ENCODE measurements at regions not wholly inside any gene's neighbourhood (a gene's known extent, or its start where the extent isn't known, plus 50 kb on each side); places are given as distances from the start of the nearest gene placed in this dataset.
"Not testable (repeated sequence)": the region's sequence is repeated elsewhere in the genome, so short reads cannot be mapped to it uniquely, and the experiment has no call there.

DNA sequence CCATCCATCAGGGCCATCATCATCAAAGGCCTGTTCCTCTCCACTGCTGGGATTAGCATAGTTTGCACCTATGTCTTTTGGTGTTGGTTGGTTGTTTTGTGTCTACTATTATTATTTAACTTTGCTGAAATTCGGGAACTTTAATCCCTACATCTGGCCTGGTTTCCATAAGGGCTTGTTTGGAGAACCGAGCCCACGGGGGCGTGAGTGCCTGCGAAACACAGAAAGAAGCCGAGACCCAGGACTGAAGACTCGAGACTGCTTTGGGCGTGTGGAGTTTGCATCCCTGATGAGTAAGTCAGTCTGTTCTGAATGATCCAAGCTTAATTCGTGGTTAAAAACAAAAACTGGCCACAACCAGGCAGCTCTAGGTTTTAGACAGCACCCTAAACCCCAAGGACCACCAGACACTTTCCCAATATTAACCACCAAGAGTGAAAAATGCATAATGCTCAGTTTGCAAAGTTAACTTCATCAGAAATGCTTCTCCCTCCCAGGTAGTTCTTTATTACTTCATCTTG, 195.6 kb downstream of the BCL2L11 start:
- not testable (repeated sequence) for DNase-seq (ENCODE audit: low read depth in 2 of 2)

GRCh38 chr2:111316881-111317549, 196.3 kb downstream of the BCL2L11 start:
- not testable (repeated sequence) for DNase-seq (ENCODE audit: low read depth in 2 of 2)

DNA sequence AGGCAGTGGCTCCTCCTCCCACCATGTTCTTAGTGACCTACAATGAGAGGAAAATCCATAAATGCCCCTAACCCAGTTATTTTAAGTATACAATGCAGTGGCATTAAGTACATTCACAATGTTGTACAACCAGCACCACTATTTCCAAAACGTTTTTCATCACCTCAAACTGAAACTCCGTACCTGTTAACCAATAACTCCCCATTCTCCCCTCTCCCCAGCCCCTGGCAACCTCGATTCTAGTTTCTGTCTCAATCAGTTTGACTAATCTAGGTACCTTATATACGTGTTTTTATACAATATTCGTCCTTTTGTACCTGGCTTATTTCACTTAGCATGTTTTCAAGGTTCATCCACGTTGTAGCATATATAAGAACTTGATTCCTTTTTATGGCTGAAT, 198.8 kb downstream of the BCL2L11 start:
- not testable (repeated sequence) for DNase-seq (ENCODE audit: low read depth in 2 of 2)

DNA sequence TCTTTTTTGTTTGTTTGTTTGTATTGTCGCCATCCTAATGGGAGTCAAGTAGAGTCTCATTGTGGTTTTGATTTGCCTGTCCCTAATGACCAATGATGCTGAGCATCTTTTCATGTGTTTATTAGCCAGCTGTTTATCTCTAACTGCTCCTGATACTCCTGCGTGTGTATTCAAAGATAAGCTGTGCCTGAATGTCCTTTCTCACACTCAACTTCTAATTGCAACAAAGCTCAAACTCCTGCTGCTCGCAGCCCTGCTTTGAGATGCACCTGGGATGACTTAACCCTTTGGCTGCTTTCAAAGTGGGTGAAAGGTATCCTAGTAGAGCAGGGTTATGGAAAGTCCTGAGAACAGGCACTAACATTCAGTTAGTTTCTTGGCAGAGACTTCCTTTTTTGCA, 199.6 kb downstream of the BCL2L11 start:
- DNase-seq (ENCODE audit: low read depth in 2 of 2): not testable (repeated sequence)

- DNase-seq (ENCODE audit: low read depth in 2 of 2): not testable (repeated sequence)
Observed at GRCh38 chr2:111320965-111321364, 200.3 kb downstream of the BCL2L11 start.

- not testable (repeated sequence) for DNase-seq (ENCODE audit: low read depth in 2 of 2)
Observed at GRCh38 chr2:111323384-111323783, 202.7 kb downstream of the BCL2L11 start.

- DNase-seq (ENCODE audit: low read depth in 2 of 2): not testable (repeated sequence)
Observed at GRCh38 chr2:111327726-111328125, 207.0 kb downstream of the BCL2L11 start.

DNA sequence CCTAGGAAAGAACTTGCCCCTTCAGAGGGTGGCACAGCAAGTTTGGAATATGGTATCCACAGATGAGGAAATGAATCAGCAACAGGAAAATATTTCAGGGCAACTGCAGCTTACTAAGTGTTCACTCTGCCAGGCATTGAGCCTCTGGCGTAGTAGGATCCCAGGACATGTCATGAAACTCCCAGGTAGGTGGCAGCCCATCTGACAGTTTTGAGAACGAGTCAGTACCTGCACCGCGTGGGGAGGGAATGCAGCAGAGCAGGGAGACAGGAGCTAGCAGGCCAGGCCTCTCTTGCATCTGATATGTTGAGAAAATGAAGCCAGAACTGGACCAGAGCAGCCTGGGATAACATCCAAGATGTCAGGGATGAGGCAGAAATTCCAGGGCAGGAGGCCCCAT, 208.6 kb downstream of the BCL2L11 start:
- DNase-seq (ENCODE audit: low read depth in 2 of 2): not testable (repeated sequence)

GRCh38 chr2:111331099-111331724, 210.5 kb downstream of the BCL2L11 start:
- not testable (repeated sequence) for DNase-seq (ENCODE audit: low read depth in 2 of 2)

- DNase-seq (ENCODE audit: low read depth in 2 of 2): not testable (repeated sequence)
Observed at GRCh38 chr2:111335220-111335907, 214.7 kb downstream of the BCL2L11 start.

GRCh38 chr2:111338474-111338873, 217.8 kb downstream of the BCL2L11 start:
- not testable (repeated sequence) for DNase-seq (ENCODE audit: low read depth in 2 of 2)

DNA sequence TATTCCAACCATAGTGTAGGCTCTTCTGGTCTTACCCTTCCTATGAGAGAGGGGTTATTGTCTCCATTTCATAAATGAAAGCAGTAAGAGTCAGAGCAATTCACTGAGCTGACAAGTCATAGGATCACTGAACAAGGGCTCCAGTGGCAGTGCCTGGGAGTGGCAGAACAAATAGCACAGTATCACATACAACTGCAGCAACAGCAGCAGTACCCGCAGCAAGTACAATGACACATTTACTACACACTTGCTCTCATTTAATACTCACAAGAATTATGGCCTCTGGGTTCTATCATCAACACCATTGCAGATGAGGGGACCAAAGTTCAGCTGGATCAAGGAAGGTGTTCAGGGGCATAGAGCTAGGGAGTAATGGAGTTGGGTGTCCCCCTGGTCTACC, 218.8 kb downstream of the BCL2L11 start:
- not testable (repeated sequence) for DNase-seq (ENCODE audit: low read depth in 2 of 2)

DNA sequence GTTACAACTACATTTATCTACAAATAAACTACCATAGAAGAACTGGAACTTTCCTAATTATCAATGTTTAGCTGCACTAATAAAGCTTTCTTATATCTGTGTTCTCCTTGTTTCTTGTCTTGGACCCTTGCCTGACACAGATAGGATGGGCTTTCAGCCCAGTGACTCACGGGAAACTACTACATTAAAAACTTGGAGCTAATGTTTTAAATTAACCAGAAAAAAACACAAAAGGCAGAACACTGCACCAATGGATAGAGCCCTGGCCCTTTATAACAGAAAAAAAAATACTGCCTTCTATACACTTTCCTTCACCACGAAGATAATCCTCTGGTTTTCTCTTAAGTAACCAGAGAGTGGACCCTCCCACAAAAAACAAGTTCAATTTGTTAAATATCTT, 223.9 kb downstream of the BCL2L11 start:
- not testable (repeated sequence) for DNase-seq (ENCODE audit: low read depth in 2 of 2)

GRCh38 chr2:111345439-111345838, 224.7 kb downstream of the BCL2L11 start:
- DNase-seq (ENCODE audit: low read depth in 2 of 2): not testable (repeated sequence)

DNA sequence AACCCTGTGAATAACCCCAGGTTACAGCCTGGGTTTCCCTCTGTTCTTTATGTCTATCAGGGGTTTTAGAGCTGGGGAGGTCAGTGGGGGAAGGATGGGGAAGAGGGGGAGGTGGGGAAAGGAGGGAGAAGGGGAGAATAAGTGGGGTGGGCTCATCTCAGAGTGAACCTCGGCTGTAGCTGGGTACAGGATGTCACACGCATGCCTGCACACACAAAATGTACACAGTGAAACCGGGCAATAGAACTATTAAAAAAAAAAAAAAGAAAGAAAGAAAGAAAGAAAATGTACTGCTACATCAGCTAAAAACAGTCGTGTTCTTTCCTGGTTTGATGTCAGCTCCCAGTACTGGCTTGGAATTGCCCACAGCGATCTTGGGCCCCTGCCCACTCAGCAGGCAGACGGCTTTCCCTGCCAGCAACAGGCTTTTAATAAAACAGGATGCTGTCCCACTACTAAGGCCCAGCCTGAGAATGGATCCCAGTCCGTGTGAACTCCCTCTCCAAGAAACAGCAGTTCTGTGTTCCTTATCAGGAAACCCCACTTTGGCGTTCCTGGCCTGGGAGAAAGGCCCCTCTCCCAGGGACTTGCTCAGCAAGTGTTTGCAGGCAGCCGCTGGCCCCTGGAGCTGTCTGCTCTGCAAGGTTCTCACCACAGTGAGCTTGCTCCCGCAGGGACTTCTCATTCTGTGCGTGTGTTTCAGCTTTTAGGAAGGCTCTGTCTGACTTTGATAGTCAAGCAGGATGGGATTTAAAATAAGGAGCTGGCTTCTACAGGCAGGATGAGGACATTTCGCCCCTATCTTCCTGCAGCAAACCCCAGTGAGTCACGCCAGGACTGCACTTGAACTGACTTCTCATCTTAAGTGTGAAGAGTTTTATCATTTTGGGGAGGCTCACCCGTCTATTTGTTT, 225.6 kb downstream of the BCL2L11 start:
- not testable (repeated sequence) for DNase-seq (ENCODE audit: low read depth in 2 of 2)

DNA sequence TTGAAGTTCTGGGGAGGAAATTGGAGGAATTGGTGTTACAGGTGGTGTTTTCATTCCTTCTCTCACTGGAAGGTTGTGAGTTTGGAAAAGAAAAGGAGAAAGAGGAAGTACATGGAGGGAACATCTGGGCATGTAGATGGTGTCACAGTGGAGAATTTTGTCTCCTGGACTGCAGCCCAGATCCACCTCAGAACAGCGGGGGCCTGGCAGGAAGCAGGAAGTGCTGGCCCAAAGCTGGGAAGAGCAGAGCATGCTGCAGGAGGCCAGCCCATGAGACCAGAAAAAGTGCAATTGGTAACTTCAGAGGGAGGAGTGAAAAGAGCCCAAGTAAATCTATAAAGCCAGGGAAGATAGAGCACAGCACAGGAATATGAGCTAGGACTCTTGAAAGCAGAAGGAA, 227.0 kb downstream of the BCL2L11 start:
- not testable (repeated sequence) for DNase-seq (ENCODE audit: low read depth in 2 of 2)

GRCh38 chr2:111348316-111348715, 227.6 kb downstream of the BCL2L11 start:
- not testable (repeated sequence) for DNase-seq (ENCODE audit: low read depth in 2 of 2)

- DNase-seq (ENCODE audit: low read depth in 2 of 2): not testable (repeated sequence)
Observed at GRCh38 chr2:111355022-111355817, 234.5 kb downstream of the BCL2L11 start.

- not testable (repeated sequence) for DNase-seq (ENCODE audit: low read depth in 2 of 2)
Observed at GRCh38 chr2:111355823-111356511, 235.3 kb downstream of the BCL2L11 start.

- DNase-seq (ENCODE audit: low read depth in 2 of 2): not testable (repeated sequence)
Observed at GRCh38 chr2:111356512-111357031, 235.9 kb downstream of the BCL2L11 start.
